GM18858 (cell line): ENCODE measurements at regions not wholly inside any gene's neighbourhood (a gene's known extent, or its start where the extent isn't known, plus 50 kb on each side); places are given as distances from the start of the nearest gene placed in this dataset.
"Not testable (repeated sequence)": the region's sequence is repeated elsewhere in the genome, so short reads cannot be mapped to it uniquely, and the experiment has no call there.

Source experiments
- ATAC-seq: cut with Tn5 transposase; IDR thresholded peaks from one replicate; pipeline ENCODE4 v1.9.1; 2021; ENCODE audit not compliant: unreplicated experiment

- no peak for ATAC-seq
Measured at GRCh38 chr4:27119239-27119638, 258.6 kb downstream of the STIM2 start.

- ATAC-seq = no peak
Measured at GRCh38 chr4:27121830-27122229, 261.2 kb downstream of the STIM2 start.

DNA sequence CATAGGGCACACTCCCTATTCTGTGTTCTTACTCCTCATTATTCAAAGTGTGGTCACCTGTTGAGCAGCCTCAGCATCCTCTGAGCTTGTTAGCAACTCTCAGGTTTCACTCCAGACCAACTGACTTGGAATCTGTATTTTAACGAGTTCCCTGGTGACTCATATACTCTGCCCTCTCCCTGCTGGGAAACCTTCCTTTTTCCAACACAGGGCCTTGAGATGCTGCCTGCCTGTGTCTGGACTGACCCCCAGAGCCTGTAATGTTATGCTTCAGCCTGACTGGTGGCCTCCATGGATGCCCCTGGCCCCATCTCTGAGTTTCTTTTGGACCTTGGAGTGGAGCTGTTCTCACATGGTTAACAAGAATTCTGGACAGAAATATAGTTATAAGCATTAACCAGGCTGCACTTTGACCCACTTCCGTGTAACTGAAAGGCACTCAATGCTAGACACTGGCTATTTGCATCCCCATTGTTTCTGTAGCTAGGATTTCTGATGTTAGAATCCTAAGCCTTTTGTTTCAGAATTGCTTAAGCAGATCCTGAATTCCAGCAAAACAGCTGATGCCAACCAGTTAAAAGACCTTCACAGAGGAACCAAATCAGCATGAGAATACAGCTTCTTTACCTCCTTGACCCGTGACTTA is 262.6 kb downstream of the STIM2 start:
- ATAC-seq = no peak

DNA sequence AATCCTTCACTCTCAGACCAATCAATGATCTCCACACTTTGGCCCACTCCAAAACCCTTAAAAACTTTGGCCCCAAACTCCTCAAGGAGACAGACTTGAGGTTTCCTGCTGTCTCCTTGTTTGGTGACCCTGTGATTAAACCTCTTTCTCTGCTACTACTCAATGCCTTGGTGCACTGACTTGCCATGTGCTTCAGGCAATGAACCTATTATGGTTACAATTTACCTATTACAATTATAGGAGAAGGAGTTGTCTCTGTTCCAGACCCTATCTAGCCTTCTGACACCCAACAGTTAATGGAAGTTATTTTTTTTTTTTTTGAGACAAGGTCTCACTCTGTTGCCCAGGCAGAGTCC is 263.1 kb downstream of the STIM2 start:
- ATAC-seq = no peak

- not testable (repeated sequence) for ATAC-seq
Measured at GRCh38 chr4:27126895-27127294, 266.3 kb downstream of the STIM2 start.

DNA sequence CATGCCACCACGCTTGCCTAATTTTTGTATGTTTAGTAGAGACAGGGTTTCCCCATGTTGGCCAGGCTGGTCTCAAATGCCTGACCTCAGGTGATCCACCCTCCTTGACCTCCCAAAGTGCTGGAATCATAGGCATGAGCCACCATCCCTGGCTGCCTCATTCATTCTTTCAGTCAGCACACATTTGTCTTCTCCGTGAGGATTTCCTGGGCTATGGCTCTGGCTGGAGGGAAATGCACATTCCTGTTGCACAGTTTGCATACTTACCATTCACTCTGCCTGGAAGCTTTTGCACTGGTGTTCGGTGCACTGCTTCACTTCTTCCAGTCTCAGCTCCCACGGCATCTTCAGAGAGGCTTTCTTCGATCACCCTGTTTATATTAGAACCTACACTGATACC is 267.8 kb downstream of the STIM2 start:
- no peak for ATAC-seq

DNA sequence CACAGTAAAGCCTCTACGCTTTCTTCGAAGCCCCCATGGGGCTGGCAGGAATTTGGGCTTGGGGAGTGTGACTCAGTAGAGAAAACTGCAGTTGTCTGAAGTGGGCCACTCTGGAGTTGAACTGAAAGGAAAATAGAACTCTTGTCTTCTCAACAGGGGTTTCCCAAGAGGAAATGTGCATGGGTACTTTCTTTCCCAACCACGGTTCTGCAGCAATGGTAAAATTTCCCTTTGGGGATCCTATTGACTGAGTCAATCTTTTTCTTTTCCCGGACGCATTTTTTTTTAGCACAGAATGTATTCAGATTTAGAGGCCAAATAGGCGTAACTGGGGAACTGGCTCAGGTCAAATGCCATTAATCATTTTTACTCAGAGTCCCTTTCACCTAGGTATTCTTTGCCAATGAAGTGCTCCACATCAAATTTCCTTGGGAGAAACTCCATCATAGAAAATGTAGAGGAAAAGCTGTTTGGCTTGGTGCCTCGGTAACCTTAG is 269.3 kb downstream of the STIM2 start:
- ATAC-seq = no peak

DNA sequence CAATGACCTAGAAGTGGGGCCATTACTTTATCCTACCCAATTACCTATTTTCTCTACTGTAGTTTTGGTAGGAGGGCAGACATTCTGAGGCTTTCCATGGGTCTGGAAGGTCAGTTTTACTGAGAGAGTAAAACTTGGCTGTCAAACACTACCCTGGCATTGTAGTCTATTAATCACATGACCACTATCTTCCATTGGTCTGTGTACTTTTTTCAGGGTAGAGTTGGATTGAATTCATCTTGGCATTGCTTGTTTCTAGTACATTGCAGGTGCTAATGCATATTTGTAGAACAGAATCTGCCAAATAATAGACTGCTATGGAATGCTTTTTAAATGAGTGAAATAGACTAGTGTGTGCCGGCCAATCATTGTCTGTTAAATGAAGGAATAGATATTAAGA is 271.9 kb downstream of the STIM2 start:
- ATAC-seq = no peak

DNA sequence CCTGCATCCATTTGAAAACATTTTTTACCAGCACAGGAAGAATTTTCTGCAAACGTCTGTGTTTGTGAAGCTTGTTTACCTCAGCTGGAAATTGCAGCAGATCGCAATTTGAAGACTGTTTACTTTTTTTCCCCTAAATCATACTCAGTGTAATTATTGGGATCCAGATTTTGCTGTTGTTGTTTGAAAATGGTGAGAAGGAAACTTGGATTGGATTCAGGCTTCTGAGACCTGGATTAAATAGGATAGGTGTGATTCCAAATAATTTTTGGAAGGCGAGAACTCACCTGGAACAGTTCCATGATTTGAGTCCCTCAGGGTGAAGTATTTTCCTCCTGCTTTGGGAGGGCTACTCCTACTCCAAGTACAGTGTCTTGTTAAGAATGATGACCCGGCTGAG is 279.8 kb downstream of the STIM2 start:
- ATAC-seq = no peak

DNA sequence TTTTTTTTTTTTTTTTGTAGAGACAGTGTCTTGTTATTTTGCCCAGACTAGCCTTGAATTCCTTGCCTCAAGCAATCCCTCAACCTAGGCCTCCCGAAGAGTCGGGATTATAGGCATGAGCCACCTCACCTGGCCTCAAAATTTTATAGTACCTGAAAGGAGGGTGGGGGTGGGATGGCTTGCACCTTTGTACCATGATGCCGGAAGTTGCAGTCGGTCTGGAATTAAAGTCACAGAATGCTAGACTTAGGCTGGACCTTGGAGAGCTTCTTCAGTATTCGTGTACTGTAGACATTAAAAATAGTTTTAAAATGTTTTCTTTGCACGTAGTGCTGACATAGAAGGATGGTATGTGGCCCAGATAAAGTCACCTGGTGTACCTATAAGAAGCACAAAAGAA is 280.9 kb downstream of the STIM2 start:
- ATAC-seq = no peak

- ATAC-seq = no peak
Measured at GRCh38 chr4:27142841-27143240, 282.2 kb downstream of the STIM2 start.

- ATAC-seq = no peak
Measured at GRCh38 chr4:27145597-27145996, 285.0 kb downstream of the STIM2 start.

DNA sequence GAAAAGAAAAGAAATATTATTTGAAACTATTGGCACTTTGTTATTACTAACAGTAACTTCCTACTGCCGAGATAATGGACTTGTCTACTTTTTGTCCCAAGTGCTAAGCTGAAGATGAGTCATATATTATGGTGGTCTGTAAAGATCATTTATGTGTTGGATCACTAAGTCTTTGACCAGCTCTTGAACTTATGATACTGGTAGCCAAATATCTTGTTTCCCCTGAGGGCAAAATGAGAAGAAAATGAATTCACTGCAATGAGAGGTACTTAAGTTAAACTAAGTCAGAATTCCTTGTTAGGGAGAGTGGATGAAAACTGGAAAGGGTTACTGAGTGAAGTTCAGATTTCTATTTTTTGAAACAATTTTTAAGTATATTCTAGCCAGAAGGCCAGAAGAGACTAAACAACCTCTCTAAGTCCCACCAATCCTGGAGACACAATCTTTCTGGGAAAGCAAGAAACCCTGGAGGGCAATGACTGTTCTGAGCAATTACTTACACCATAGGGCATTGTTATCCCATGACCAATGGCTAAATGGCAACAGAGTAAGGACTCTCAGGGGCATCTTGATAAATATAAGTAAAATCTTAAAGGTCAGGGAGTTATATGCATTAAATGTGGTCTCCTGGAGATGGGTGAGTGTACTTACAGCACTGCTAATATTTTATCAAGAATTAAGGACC is 287.7 kb downstream of the STIM2 start:
- no peak for ATAC-seq

- ATAC-seq = no peak
Measured at GRCh38 chr4:27149541-27150212, 289.0 kb downstream of the STIM2 start.

DNA sequence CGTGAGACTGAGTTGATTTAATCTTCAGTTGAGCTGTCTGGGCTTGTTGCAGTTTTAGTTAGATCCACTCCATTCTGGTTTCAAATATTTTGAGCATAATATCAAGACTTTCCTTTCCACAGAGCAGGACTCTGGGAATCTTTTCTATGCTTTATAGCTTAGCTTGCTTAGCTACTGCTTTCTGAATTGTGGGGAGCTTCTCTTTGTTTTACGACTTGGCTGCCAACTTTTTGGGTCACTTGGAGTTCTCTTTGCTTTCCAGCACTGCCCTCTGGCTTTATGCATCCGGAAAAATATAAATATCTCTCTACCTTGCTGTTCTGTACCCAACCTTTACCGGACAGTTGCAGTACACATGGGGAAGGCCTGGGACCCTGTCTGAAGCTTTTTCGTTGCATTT is 292.1 kb downstream of the STIM2 start:
- ATAC-seq = no peak

GRCh38 chr4:27154706-27155105 is 294.1 kb downstream of the STIM2 start:
- ATAC-seq = no peak

DNA sequence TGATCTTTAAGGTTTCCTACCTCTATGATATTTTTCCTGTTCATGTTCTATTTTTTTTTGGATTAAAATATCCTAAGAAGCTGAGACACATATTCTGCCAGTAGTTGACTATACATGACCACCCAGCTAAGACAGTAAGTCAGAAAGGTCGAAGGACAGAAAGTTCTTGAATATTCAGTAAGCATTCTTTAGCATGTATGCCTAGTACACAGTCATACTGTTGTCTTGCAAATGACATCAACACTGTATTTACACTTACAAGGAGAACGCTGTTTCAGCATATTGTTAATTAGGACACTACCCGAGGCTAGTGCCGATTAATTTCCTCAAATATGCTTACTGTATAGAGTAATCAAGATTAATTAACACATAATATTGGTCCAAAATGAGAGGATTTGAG is 300.6 kb downstream of the STIM2 start:
- ATAC-seq = no peak

GRCh38 chr4:27168783-27169182 is 308.1 kb downstream of the STIM2 start:
- ATAC-seq = no peak

DNA sequence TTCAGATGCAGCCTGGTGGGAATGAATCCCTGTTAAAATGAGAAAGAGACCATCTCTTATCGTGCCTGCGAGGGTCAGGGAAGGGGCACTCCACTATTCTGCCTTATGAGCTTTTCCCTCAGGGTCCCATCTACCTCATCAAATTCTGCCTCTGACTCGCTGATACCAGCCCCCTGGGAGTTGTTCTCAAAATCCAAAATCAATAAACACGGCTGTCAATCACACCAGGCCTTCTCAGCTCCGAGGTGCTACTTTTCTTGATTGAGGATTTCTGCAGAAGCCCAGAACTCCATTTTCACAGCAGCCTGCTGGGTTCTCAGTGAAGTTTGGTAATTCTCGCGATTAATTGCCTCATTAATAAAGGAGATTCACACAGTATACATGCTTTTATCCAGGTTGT is 312.6 kb downstream of the STIM2 start:
- ATAC-seq = no peak

DNA sequence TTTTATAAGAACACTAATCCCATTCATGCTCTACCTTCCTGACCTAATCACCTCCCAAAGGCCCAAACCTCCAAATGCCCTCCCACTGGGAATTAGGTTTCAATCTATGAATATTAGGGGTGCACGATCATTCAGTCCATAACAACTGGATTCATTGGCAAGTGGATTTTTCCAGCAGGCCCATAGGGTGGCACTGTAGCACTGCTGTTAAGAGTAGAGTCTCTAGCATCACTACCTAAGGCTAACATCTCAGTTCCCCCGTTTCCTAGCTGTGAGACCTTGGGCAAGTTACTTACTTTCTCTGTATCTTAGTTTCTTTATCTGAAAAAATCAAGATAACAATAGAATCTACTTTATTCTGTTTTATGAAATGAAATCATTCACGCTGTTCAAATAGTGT is 315.8 kb downstream of the STIM2 start:
- no peak for ATAC-seq

DNA sequence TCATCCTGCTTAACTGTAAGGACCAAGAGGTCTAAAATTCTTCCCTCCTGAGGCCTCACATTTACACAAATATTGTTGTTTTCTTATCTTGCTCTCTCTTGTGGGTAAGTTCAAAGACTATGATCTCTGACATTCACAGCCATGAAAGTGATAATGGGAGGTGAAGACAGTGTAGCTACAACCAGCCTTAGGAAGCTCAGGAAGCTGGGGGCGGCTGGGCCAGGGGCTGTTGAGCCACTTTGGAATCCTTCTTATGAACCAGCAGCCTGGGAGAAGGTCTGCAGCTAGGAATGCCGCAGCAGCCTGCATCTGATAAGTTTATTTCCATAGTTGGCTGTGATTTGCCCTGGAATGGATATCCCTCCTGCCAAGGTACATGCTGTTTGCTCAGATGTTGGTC is 316.2 kb downstream of the STIM2 start:
- no peak for ATAC-seq

- ATAC-seq = no peak
Measured at GRCh38 chr4:27178061-27178460, 317.4 kb downstream of the STIM2 start.
